Calu3 (cell line): ENCODE measurements at regions not wholly inside any gene's neighbourhood (a gene's known extent, or its start where the extent isn't known, plus 50 kb on each side); places are given as distances from the start of the nearest gene placed in this dataset.

Experiments used
- BruUV-seq: library from RNA; stranded (reverse); fragments of 400-500 nt; replicated peaks from 2 replicates; lab custom pipeline; 2021; lab: Mats Ljungman, UMichigan
- CTCF ChIA-PET: fragments of 300-600 bp; sonication (Branson Sonifier 250); formaldehyde crosslinking; loops from one replicate; lab custom pipeline; 2022; ENCODE audit warnings: antibody characterized with exemption; lab: Charles Lee
- DNase-seq: peaks from one replicate; pipeline ENCODE4 v3.0.0; 2022
- H3K27ac Mint-ChIP-seq: one replicate; pipeline ENCODE4 v1.8.0; 2022; ENCODE audit warnings: mixed read lengths; ENCODE audit not compliant: unreplicated experiment
- H3K27me3 Mint-ChIP-seq: one replicate; pipeline ENCODE4 v1.8.0; 2022; ENCODE audit warnings: mixed read lengths; ENCODE audit not compliant: unreplicated experiment
- H3K36me3 Mint-ChIP-seq: one replicate; pipeline ENCODE4 v1.8.0; 2022; ENCODE audit warnings: mild to moderate bottlenecking, moderate library complexity, mixed read lengths; ENCODE audit not compliant: insufficient read depth, unreplicated experiment
- H3K4me1 Mint-ChIP-seq: one replicate; pipeline ENCODE4 v1.8.0; 2022; ENCODE audit warnings: mild to moderate bottlenecking, low read depth, mixed read lengths; ENCODE audit not compliant: unreplicated experiment
- H3K4me3 Mint-ChIP-seq: one replicate; pipeline ENCODE4 v1.8.0; 2022; ENCODE audit warnings: mild to moderate bottlenecking, low read depth, moderate library complexity, mixed read lengths; ENCODE audit not compliant: unreplicated experiment
- H3K9me3 Mint-ChIP-seq: one replicate; pipeline ENCODE4 v1.8.0; 2022; ENCODE audit warnings: low read depth, mixed read lengths; ENCODE audit not compliant: unreplicated experiment
- CTCF ChIP-seq: fragments of 200-600 bp; IDR thresholded peaks from one replicate; pipeline ENCODE4 v1.8.0; 2022; ENCODE audit warnings: antibody characterized with exemption; ENCODE audit not compliant: unreplicated experiment
- intact Hi-C: fragments of 100-400 bp; cut with micrococcal nuclease; formaldehyde crosslinking; loops from one replicate; pipeline ENCODE4 v1.10.0; 2022; ENCODE audit not compliant: unreplicated experiment

DNA sequence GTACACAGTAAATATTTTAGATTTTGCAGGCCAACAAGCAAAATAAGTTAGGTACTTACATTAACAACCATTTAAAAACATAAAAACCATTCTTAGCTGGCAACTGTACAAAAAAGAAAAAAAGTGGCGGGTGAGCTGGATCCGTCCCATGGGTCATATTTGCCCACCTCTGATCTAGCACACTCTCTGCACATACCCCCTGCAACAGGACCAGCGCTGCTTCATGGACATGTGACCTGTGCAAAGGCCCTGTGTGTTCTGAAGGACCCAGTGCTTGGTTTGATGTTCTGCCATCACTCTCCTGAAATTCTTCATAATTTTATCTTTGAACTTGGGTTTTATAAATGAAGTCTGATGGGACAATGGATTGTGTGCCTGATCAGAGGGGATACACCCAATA lies 72.5 kb upstream of the ACAN start:
- H3K4me1 Mint-ChIP-seq = no peaks in the 10 kb centered on the region
- intact Hi-C loops = no loop called here
- H3K9me3 Mint-ChIP-seq = no peaks in the 10 kb centered on the region
- CTCF ChIA-PET = no interaction called here
- no peak for DNase-seq
- TF ChIP-seq CTCF = no peak
- no peaks in the 10 kb centered on the region for H3K36me3 Mint-ChIP-seq
- no peak overlapping the region for H3K4me3 Mint-ChIP-seq
- no TSS peak for BruUV-seq
- no peak overlapping the region for H3K27ac Mint-ChIP-seq
- H3K27me3 Mint-ChIP-seq = peaks cover 59% of the 10 kb centered on the region

- DNase-seq = no peak
- intact Hi-C loops = no loop called here
- Mint-ChIP-seq H3K9me3 (no peaks in the 10 kb centered on the region), H3K4me1 (no peaks in the 10 kb centered on the region), H3K4me3 (no peak overlapping the region), H3K27ac (no peak overlapping the region), H3K27me3 (peaks cover 54% of the 10 kb centered on the region), H3K36me3 (no peaks in the 10 kb centered on the region)
- CTCF ChIA-PET = no interaction called here
- BruUV-seq = no TSS peak
- TF ChIP-seq CTCF = no peak
Measured at GRCh38 chr15:88735212-88735611, 68.0 kb upstream of the ACAN start.

- Mint-ChIP-seq H3K4me3 (no peak overlapping the region), H3K36me3 (no peaks in the 10 kb centered on the region), H3K9me3 (no peaks in the 10 kb centered on the region), H3K27ac (no peak overlapping the region), H3K4me1 (no peaks in the 10 kb centered on the region), H3K27me3 (peaks cover 54% of the 10 kb centered on the region)
- CTCF ChIA-PET = interaction anchor here (0.6 kb wide), 2 partner anchors 9 to 25 kb away, joined by 6 to 8 read pairs; no protein-coding TSS in a partner anchor
- BruUV-seq = no TSS peak
- no peak for DNase-seq
- no peak for TF ChIP-seq CTCF
- intact Hi-C loops = no loop called here
Measured at GRCh38 chr15:88736204-88736603, 67.0 kb upstream of the ACAN start.

DNA sequence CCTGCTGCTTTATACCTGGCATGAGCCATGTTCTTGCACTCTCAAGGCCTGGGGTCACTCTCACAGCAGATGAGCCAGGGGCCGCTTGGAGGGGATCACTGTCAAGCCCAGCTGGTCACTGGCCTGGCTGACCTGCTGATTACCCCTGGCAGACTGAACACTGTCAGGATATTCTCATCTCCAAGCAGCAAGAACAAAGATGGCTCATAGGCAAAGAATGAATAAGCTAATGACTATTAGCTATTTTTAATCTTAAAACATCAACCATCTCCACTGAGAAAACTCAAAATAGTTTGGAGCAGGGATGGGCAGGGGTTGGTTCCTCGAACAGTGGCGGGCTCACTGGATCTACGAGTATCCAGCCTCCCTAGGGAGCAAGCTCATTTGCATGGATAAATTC lies 64.4 kb upstream of the ACAN start:
- Mint-ChIP-seq H3K27me3 (peaks cover 68% of the 10 kb centered on the region), H3K4me3 (no peak overlapping the region), H3K27ac (no peak overlapping the region), H3K9me3 (no peaks in the 10 kb centered on the region), H3K36me3 (no peaks in the 10 kb centered on the region), H3K4me1 (no peaks in the 10 kb centered on the region)
- CTCF ChIA-PET = no interaction called here
- no peak for TF ChIP-seq CTCF
- no TSS peak for BruUV-seq
- intact Hi-C loops = no loop called here
- no peak for DNase-seq
